ENCODE measurements at regions not wholly inside any gene's neighbourhood (a gene's known extent, or its start where the extent isn't known, plus 50 kb on each side); places are given as distances from the start of the nearest gene placed in this dataset.
A peak's percentile ranks its signal among the peaks of the same experiment; 100 is the strongest.

GRCh38 chr15:96410175-96411055 is 79.9 kb downstream of the NR2F2 start:
- Mint-ChIP-seq H3K9me3 (peaks cover 0 to 2% of the 10 kb centered on the region in 2 donors), H3K27ac (peak overlapping the region; percentile 73), H3K4me3 (peak overlapping the region in 1 of 2 donors; percentile 54), H3K36me3 (no peaks in the 10 kb centered on the region), H3K4me1 (peaks cover 1 to 9% of the 10 kb centered on the region in 2 donors), H3K27me3 (peaks cover 71 to 83% of the 10 kb centered on the region in 2 donors)
- DNase-seq (no peak), ATAC-seq (replicated peaks) (no peak)

- no peak overlapping the region for H3K27ac Mint-ChIP-seq
- no peaks in the 10 kb centered on the region for H3K36me3 Mint-ChIP-seq
- no peak for DNase-seq
- no peak for ATAC-seq (replicated peaks)
- H3K27me3 Mint-ChIP-seq = peaks cover 75 to 90% of the 10 kb centered on the region in 2 donors
- H3K4me3 Mint-ChIP-seq = no peak overlapping the region
- H3K9me3 Mint-ChIP-seq = peaks cover 0 to 2% of the 10 kb centered on the region in 2 donors
- peaks cover 1 to 9% of the 10 kb centered on the region in 2 donors for H3K4me1 Mint-ChIP-seq
Observed at GRCh38 chr15:96411056-96412031, 80.8 kb downstream of the NR2F2 start.

GRCh38 chr15:96412045-96412905 is 81.8 kb downstream of the NR2F2 start:
- no peak overlapping the region for H3K4me3 Mint-ChIP-seq
- H3K27me3 Mint-ChIP-seq = peaks cover 72 to 93% of the 10 kb centered on the region in 2 donors
- no peak overlapping the region for H3K27ac Mint-ChIP-seq
- DNase-seq (no peak), ATAC-seq (replicated peaks) (no peak)
- peaks cover 0 to 2% of the 10 kb centered on the region in 2 donors for H3K9me3 Mint-ChIP-seq
- no peaks in the 10 kb centered on the region for H3K36me3 Mint-ChIP-seq
- H3K4me1 Mint-ChIP-seq = peaks cover 1 to 10% of the 10 kb centered on the region in 2 donors

- ATAC-seq (replicated peaks) (no peak), DNase-seq (no peak)
- Mint-ChIP-seq H3K27me3 (peaks cover 73 to 93% of the 10 kb centered on the region in 2 donors), H3K27ac (no peak overlapping the region), H3K36me3 (no peaks in the 10 kb centered on the region), H3K4me3 (no peak overlapping the region), H3K9me3 (no peaks in the 10 kb centered on the region), H3K4me1 (peaks cover 3 to 13% of the 10 kb centered on the region in 2 donors)
Observed at GRCh38 chr15:96412906-96413231, 82.4 kb downstream of the NR2F2 start.

- peaks cover 68 to 94% of the 10 kb centered on the region in 2 donors for H3K27me3 Mint-ChIP-seq
- H3K4me1 Mint-ChIP-seq = peaks cover 3 to 12% of the 10 kb centered on the region in 2 donors
- H3K4me3 Mint-ChIP-seq = no peak overlapping the region
Observed at GRCh38 chr15:96413657-96414056, 83.2 kb downstream of the NR2F2 start.

GRCh38 chr15:96414875-96415274 is 84.4 kb downstream of the NR2F2 start:
- ATAC-seq (replicated peaks) (no peak), DNase-seq (no peak)
- Mint-ChIP-seq H3K4me3 (no peak overlapping the region), H3K9me3 (no peaks in the 10 kb centered on the region), H3K36me3 (no peaks in the 10 kb centered on the region), H3K27ac (no peak overlapping the region), H3K27me3 (peaks cover 72 to 98% of the 10 kb centered on the region in 2 donors), H3K4me1 (peaks cover 2 to 5% of the 10 kb centered on the region in 2 donors)

More at GRCh38 chr15:96413657-96414056, 83.2 kb downstream of the NR2F2 start:
- Mint-ChIP-seq H3K9me3 (no peaks in the 10 kb centered on the region), H3K36me3 (no peaks in the 10 kb centered on the region), H3K27ac (no peak overlapping the region)
- no peak for ATAC-seq (replicated peaks)
- no peak for DNase-seq

- no peaks in the 10 kb centered on the region for H3K36me3 Mint-ChIP-seq
- H3K4me1 Mint-ChIP-seq = peaks cover 2 to 5% of the 10 kb centered on the region in 2 donors
- H3K4me3 Mint-ChIP-seq = no peak overlapping the region
- H3K9me3 Mint-ChIP-seq = no peaks in the 10 kb centered on the region
- H3K27ac Mint-ChIP-seq = peak overlapping the region; percentile 65
- H3K27me3 Mint-ChIP-seq = peaks cover 66 to 92% of the 10 kb centered on the region in 2 donors
- DNase-seq = no peak
- ATAC-seq (replicated peaks) = no peak
Observed at GRCh38 chr15:96415513-96416217, 85.2 kb downstream of the NR2F2 start.

GRCh38 chr15:96416218-96416933 is 85.9 kb downstream of the NR2F2 start:
- ATAC-seq (replicated peaks) (no peak), DNase-seq (no peak)
- no peaks in the 10 kb centered on the region for H3K9me3 Mint-ChIP-seq
- no peaks in the 10 kb centered on the region for H3K36me3 Mint-ChIP-seq
- H3K27ac Mint-ChIP-seq = peak overlapping the region; percentile 65
- peaks cover 2 to 5% of the 10 kb centered on the region in 2 donors for H3K4me1 Mint-ChIP-seq
- H3K27me3 Mint-ChIP-seq = peaks cover 63 to 92% of the 10 kb centered on the region in 2 donors
- no peak overlapping the region for H3K4me3 Mint-ChIP-seq

- no peak for DNase-seq
- Mint-ChIP-seq H3K27ac (peak overlapping the region; percentile 91), H3K4me3 (peak overlapping the region in 1 of 2 donors; percentile 51), H3K36me3 (no peaks in the 10 kb centered on the region), H3K27me3 (peaks cover 59 to 88% of the 10 kb centered on the region in 2 donors), H3K4me1 (peaks cover 2 to 5% of the 10 kb centered on the region in 2 donors), H3K9me3 (no peaks in the 10 kb centered on the region)
- no peak for ATAC-seq (replicated peaks)
Observed at GRCh38 chr15:96416934-96417759, 86.6 kb downstream of the NR2F2 start.

- peaks cover 55 to 82% of the 10 kb centered on the region in 2 donors for H3K27me3 Mint-ChIP-seq
- no peak overlapping the region for H3K4me3 Mint-ChIP-seq
- ATAC-seq (replicated peaks) (no peak), DNase-seq (no peak)
- no peaks in the 10 kb centered on the region for H3K36me3 Mint-ChIP-seq
- no peaks in the 10 kb centered on the region for H3K9me3 Mint-ChIP-seq
- H3K27ac Mint-ChIP-seq = peak overlapping the region; percentile 39
- peaks cover 2 to 5% of the 10 kb centered on the region in 2 donors for H3K4me1 Mint-ChIP-seq
Observed at GRCh38 chr15:96417760-96418130, 87.2 kb downstream of the NR2F2 start.

GRCh38 chr15:96418146-96418545 is 87.6 kb downstream of the NR2F2 start:
- Mint-ChIP-seq H3K27me3 (peaks cover 51 to 78% of the 10 kb centered on the region in 2 donors), H3K36me3 (no peaks in the 10 kb centered on the region), H3K27ac (peak overlapping the region; percentile 39), H3K4me3 (no peak overlapping the region), H3K4me1 (peaks cover 2 to 5% of the 10 kb centered on the region in 2 donors), H3K9me3 (no peaks in the 10 kb centered on the region)
- ATAC-seq (replicated peaks) (no peak), DNase-seq (no peak)

GRCh38 chr15:96421178-96421601 is 90.7 kb downstream of the NR2F2 start:
- no peak for DNase-seq
- Mint-ChIP-seq H3K27ac (no peak overlapping the region), H3K4me1 (peaks cover 2 to 5% of the 10 kb centered on the region in 2 donors)

More at GRCh38 chr15:96421178-96421601, 90.7 kb downstream of the NR2F2 start:
- no peak for ATAC-seq (replicated peaks)
- no peaks in the 10 kb centered on the region for H3K36me3 Mint-ChIP-seq
- H3K4me3 Mint-ChIP-seq = no peak overlapping the region
- peaks cover 27 to 48% of the 10 kb centered on the region in 2 donors for H3K27me3 Mint-ChIP-seq
- no peaks in the 10 kb centered on the region for H3K9me3 Mint-ChIP-seq

Measured in stimulated activated naive B cell treated with anti-CD40 and anti-IgM and Interleukin-4, amounts not matched to agents 10 μg/mL and 1 μg/mL and 100 μg/mL, for 72 hours (primary cell).